HL-60 (cell line): ENCODE measurements at regions not wholly inside any gene's neighbourhood (a gene's known extent, or its start where the extent isn't known, plus 50 kb on each side); places are given as distances from the start of the nearest gene placed in this dataset.

Experiments used
- DNase-seq, 2 experiments: peaks; one replicate each; pipeline ENCODE4 v3.0.0-alpha.2; 2010 to 2020; ENCODE audit warnings: low read depth in 1 of 2, low spot score in 1 of 2
- H3K27ac ChIP-seq: fragments of 250-450 bp; sonication (Bioruptor Pico); replicated peaks from 2 replicates; pipeline ENCODE4 v1.5.1; 2020; ENCODE audit warnings: mild to moderate bottlenecking, moderate library complexity
- H3K27me3 ChIP-seq: fragments of 250-450 bp; sonication (Bioruptor Pico); 2 replicates; pipeline ENCODE4 v1.5.1; 2021; ENCODE audit warnings: mild to moderate bottlenecking, moderate library complexity; ENCODE audit not compliant: insufficient read depth, poor library complexity, severe bottlenecking
- H3K4me3 ChIP-seq: replicated peaks from 2 replicates; pipeline ENCODE4 v1.5.1; 2011; ENCODE audit warnings: mild to moderate bottlenecking, control low read depth, low read length; ENCODE audit not compliant: insufficient read depth
- GABPA ChIP-seq: IDR thresholded peaks from 2 replicates; pipeline ENCODE4 v1.6.1; 2012; ENCODE audit warnings: low read depth
- POLR2AphosphoS5 ChIP-seq: IDR thresholded peaks from 2 replicates; pipeline ENCODE4 v1.6.1; 2012; ENCODE audit warnings: low read depth
- SPI1 ChIP-seq: IDR thresholded peaks from 2 replicates; pipeline ENCODE4 v1.6.1; 2012; ENCODE audit warnings: low read depth, mild to moderate bottlenecking, borderline replicate concordance
- TF ChIP-seq, protein P1 (sequence below): IDR thresholded peaks from 2 replicates; pipeline ENCODE4 v1.6.1; 2012; ENCODE audit warnings: low read depth; ENCODE audit not compliant: insufficient replicate concordance
- TF ChIP-seq, protein P2 (sequence below): IDR thresholded peaks from one replicate; pipeline ENCODE4 v1.5.1; 2011; ENCODE audit warnings: low read length, control low read depth, inconsistent platforms; ENCODE audit not compliant: insufficient read depth

DNA sequence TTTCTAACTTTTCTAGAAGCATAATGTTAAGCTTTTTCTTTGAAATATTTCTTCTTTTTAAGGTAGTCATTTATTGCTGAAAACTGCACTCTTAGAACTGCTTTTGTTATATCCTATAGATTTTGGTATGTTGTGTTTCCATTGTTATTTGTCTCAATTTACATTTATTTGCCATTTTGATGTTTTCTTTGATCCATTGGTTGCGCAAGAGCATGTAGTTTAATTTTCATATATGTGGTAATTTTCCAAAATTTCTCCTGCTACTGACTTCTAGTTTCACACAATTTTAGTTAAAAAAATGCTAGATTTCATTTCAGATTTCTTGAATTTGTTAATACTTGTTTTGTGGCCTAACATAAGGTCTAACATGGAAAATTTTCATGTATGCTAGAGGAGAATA is 1029.3 kb upstream of the TYRP1 start:
- TF ChIP-seq GABPA, result no peak
- TF ChIP-seq, protein P1, sequence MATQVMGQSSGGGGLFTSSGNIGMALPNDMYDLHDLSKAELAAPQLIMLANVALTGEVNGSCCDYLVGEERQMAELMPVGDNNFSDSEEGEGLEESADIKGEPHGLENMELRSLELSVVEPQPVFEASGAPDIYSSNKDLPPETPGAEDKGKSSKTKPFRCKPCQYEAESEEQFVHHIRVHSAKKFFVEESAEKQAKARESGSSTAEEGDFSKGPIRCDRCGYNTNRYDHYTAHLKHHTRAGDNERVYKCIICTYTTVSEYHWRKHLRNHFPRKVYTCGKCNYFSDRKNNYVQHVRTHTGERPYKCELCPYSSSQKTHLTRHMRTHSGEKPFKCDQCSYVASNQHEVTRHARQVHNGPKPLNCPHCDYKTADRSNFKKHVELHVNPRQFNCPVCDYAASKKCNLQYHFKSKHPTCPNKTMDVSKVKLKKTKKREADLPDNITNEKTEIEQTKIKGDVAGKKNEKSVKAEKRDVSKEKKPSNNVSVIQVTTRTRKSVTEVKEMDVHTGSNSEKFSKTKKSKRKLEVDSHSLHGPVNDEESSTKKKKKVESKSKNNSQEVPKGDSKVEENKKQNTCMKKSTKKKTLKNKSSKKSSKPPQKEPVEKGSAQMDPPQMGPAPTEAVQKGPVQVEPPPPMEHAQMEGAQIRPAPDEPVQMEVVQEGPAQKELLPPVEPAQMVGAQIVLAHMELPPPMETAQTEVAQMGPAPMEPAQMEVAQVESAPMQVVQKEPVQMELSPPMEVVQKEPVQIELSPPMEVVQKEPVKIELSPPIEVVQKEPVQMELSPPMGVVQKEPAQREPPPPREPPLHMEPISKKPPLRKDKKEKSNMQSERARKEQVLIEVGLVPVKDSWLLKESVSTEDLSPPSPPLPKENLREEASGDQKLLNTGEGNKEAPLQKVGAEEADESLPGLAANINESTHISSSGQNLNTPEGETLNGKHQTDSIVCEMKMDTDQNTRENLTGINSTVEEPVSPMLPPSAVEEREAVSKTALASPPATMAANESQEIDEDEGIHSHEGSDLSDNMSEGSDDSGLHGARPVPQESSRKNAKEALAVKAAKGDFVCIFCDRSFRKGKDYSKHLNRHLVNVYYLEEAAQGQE, result no peak
- TF ChIP-seq, protein P2, sequence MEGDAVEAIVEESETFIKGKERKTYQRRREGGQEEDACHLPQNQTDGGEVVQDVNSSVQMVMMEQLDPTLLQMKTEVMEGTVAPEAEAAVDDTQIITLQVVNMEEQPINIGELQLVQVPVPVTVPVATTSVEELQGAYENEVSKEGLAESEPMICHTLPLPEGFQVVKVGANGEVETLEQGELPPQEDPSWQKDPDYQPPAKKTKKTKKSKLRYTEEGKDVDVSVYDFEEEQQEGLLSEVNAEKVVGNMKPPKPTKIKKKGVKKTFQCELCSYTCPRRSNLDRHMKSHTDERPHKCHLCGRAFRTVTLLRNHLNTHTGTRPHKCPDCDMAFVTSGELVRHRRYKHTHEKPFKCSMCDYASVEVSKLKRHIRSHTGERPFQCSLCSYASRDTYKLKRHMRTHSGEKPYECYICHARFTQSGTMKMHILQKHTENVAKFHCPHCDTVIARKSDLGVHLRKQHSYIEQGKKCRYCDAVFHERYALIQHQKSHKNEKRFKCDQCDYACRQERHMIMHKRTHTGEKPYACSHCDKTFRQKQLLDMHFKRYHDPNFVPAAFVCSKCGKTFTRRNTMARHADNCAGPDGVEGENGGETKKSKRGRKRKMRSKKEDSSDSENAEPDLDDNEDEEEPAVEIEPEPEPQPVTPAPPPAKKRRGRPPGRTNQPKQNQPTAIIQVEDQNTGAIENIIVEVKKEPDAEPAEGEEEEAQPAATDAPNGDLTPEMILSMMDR, result no peak
- no peak for TF ChIP-seq SPI1
- no peak for TF ChIP-seq POLR2AphosphoS5
- no peak overlapping the region for H3K27ac ChIP-seq
- DNase-seq, result no peak
- H3K4me3 ChIP-seq, result no peak overlapping the region
- no peaks in the 10 kb centered on the region for H3K27me3 ChIP-seq

DNA sequence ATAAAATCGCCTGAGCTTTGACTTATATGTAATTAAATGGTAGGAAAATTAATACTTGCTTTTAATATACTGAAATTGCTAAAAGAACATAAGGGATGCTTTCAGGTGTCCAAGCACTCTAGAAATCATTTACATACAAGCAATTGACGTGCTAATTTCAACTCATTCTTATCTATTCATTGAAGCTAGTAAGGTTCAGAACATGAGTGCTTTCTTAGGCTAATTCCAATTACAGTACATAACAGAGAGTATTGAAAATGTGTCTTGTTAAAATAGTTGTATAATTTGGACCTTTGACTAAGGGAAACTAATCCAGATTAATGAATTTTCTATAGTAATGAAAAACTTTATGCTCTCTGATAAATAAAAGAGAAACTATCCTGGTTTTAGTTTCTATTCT is 1016.4 kb upstream of the TYRP1 start:
- Histone ChIP-seq H3K4me3 (no peak overlapping the region), H3K27me3 (no peaks in the 10 kb centered on the region), H3K27ac (no peak overlapping the region)
- DNase-seq, result no peak
- TF ChIP-seq, protein P2, result no peak
- TF ChIP-seq GABPA, result no peak

DNA sequence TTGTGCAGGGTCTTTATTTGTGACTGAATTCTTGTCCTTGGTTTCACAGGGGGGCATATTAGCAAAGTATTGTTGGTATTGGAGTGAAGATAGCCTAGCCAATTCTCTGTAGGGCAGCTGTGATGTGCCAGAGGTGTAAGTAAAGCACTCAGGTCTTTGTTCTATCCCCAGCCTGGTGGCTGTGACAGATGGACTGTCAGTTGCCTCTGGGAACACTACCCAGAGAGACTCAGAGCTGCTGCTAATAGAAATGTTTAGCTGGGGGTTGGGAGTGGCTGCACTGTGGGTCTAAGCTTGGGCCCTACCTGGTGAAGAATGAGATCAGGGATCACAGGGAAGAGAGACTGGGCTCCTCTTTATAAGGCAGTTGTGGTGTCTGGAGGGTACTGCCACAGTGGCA is 1006.5 kb upstream of the TYRP1 start:
- DNase-seq, result no peak
- no peak overlapping the region for H3K4me3 ChIP-seq
- TF ChIP-seq, protein P2, result no peak
- TF ChIP-seq POLR2AphosphoS5 (no peak), SPI1 (no peak), GABPA (no peak)
- TF ChIP-seq, protein P1, result no peak
- H3K27me3 ChIP-seq, result no peaks in the 10 kb centered on the region
- no peak overlapping the region for H3K27ac ChIP-seq

DNA sequence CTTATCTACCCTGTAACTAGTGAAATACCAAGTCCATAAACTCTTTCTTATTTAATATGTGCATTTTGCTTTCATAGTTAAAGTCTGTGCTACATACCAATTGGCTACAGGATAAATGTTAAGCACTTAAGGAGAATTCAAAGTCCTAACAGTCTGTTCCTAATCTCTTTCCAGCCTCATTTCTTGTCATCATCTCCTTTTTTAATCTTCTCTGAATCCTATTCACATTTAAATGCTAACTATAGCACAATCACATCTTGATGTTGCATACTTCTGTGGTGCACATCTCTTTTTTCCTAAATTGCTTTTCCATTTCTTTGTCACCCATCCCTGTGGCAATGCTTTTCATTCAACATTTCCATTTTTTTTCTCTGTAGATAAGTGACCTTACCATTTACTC is 996.1 kb upstream of the TYRP1 start:
- Histone ChIP-seq H3K4me3 (no peak overlapping the region), H3K27me3 (no peaks in the 10 kb centered on the region), H3K27ac (no peak overlapping the region)
- no peak for TF ChIP-seq POLR2AphosphoS5
- TF ChIP-seq, protein P2, result no peak
- TF ChIP-seq, protein P1, result no peak
- TF ChIP-seq GABPA, result no peak
- TF ChIP-seq SPI1, result no peak
- no peak for DNase-seq
